Aorta (tissue), 5 donors: ENCODE measurements at regions not wholly inside any gene's neighbourhood (a gene's known extent, or its start where the extent isn't known, plus 50 kb on each side); places are given as distances from the start of the nearest gene placed in this dataset.

Experiments
- ATAC-seq: fragments of 200-7000 bp; cut with Tn5 transposase; one replicate; pipeline ENCODE4 v1.9.1; 2022; ENCODE audit warnings: moderate library complexity; ENCODE audit not compliant: low FRiP score
- DNase-seq, 2 donors: peaks; one replicate each; pipeline ENCODE4 v3.0.0-alpha.2; 2020
- H3K27ac ChIP-seq, 2 donors: one replicate each; pipeline ENCODE4 v1.5.1; 2013; ENCODE audit warnings: low read length in 2 of 2, mild to moderate bottlenecking in 2 of 2, moderate library complexity in 2 of 2, control low read depth in 1 of 2, inconsistent platforms in 1 of 2, low read depth in 1 of 2
- H3K27me3 ChIP-seq, 2 donors: one replicate each; pipeline ENCODE4 v1.6.1; 2013; ENCODE audit warnings: control low read depth in 1 of 2, low read length in 1 of 2, mild to moderate bottlenecking in 1 of 2, moderate library complexity in 1 of 2; ENCODE audit not compliant: insufficient read depth in 2 of 2, control insufficient read depth in 1 of 2
- H3K36me3 ChIP-seq, 2 donors: one replicate each; pipeline ENCODE4 v1.6.1; 2013; ENCODE audit warnings: control low read depth in 1 of 2, low read length in 1 of 2, mild to moderate bottlenecking in 1 of 2; ENCODE audit not compliant: insufficient read depth in 2 of 2, control insufficient read depth in 1 of 2
- H3K4me1 ChIP-seq, 2 donors: one replicate each; pipeline ENCODE4 v1.6.1; 2013; ENCODE audit warnings: low read length in 2 of 2, control low read depth in 1 of 2, mild to moderate bottlenecking in 1 of 2, moderate library complexity in 1 of 2; ENCODE audit not compliant: insufficient read depth in 2 of 2, control insufficient read depth in 1 of 2
- H3K4me3 ChIP-seq, 2 donors: one replicate each; pipeline ENCODE4 v1.5.1; 2013; ENCODE audit warnings: low read length in 2 of 2, control low read depth in 1 of 2, mild to moderate bottlenecking in 1 of 2
- H3K9me3 ChIP-seq: one replicate; pipeline ENCODE4 v1.6.1; 2013; ENCODE audit warnings: mild to moderate bottlenecking, low read length; ENCODE audit not compliant: control insufficient read depth
- WGBS, 2 donors: extraction: QIAGEN DNeasy Blood & Tissue Kit; methylation state at CpG; one replicate each; pipeline ENCODE4 v1.1.7; 2013; 5-methylcytosine and 5-hydroxymethylcytosine counted together
- intact Hi-C, 2 donors: fragments of 100-400 bp; cut with DNase I; formaldehyde crosslinking; loops; one replicate each; pipeline versions ENCODE4 v1.14.2 to v1.15.0; 2022
- donor health status: healthy with polysubstance abuse.
- donor health status: Bipolar disorder and iron deficiency.
- donor health status: DM: no; HTN: no; CAD: no.
- donor health status: DM: no; HTN: no; CAD: no.
- donor health status: DM: yes; HTN: yes; CAD: no.

GRCh38 chr2:103295591-103295990 is 533.8 kb downstream of the TMEM182 start:
- no peaks in the 10 kb centered on the region for H3K9me3 ChIP-seq
- no peaks in the 10 kb centered on the region for H3K27me3 ChIP-seq
- WGBS, 2 donors: 65 to 77% methylated on average over 2 of the region's 2 CpGs
- intact Hi-C loops: no loop called here
- H3K4me3 ChIP-seq: no peak overlapping the region
- H3K36me3 ChIP-seq: no peaks in the 10 kb centered on the region
- ATAC-seq (no peak), DNase-seq (no peak)
- no peak overlapping the region for H3K27ac ChIP-seq
- no peaks in the 10 kb centered on the region for H3K4me1 ChIP-seq

- Histone ChIP-seq H3K9me3 (no peaks in the 10 kb centered on the region), H3K4me1 (no peaks in the 10 kb centered on the region), H3K27me3 (no peaks in the 10 kb centered on the region), H3K36me3 (no peaks in the 10 kb centered on the region), H3K4me3 (no peak overlapping the region), H3K27ac (no peak overlapping the region)
- ATAC-seq: no peak
- 51 to 57% methylated on average over 2 of the region's 2 CpGs for WGBS, 2 donors
- no peak for DNase-seq
- intact Hi-C loops: no loop called here
Observed at GRCh38 chr2:103324671-103325070, 562.8 kb downstream of the TMEM182 start.

DNA sequence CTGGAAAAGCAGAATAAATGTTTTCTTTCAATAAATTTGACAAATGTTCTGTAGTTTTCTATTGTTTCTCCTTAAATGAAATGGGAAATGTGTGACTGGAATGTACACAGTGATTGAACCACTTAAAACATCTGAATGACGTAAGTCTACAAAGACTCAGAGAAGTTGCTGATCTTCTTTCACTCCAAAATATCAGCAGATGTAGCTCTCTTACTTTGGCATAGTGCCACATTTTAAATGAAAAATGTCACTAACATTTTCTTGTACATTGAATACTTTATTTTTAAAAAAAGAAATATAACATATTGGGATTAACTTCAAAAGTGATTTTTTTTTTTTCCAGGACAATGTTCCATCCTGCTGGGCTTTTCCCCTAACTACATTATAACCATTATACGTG is 565.6 kb downstream of the TMEM182 start:
- no peaks in the 10 kb centered on the region for H3K36me3 ChIP-seq
- no peak for ATAC-seq
- 62 to 63% methylated on average over 2 of the region's 2 CpGs for WGBS, 2 donors

GRCh38 chr2:103327966-103328365 is 566.1 kb downstream of the TMEM182 start:
- intact Hi-C loops: no loop called here
- no peak for DNase-seq

More for the DNA sequence above, 565.6 kb downstream of the TMEM182 start:
- intact Hi-C loops: no loop called here
- Histone ChIP-seq H3K27ac (no peak overlapping the region), H3K27me3 (no peaks in the 10 kb centered on the region), H3K9me3 (no peaks in the 10 kb centered on the region), H3K4me3 (no peak overlapping the region), H3K4me1 (no peaks in the 10 kb centered on the region)
- no peak for DNase-seq

DNA sequence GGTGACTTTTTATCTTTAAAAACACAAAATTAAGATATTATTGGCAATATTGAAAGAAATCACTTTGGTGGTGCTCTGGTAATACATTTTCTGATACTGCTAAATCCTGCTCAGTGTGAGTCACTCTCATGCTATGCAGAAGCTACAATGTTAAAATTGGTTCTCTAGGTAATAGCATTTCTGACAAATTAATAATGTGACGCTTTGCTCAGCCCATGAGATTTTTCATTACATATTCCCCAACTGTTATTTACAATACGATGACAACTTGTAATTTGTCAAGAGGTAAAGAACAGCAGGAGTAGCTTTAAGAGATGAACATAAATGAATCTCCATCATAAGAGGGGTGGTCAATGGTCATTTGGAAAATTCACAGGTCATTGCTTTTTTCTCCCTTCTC is 573.6 kb downstream of the TMEM182 start:
- no peaks in the 10 kb centered on the region for H3K36me3 ChIP-seq
- WGBS, 2 donors: 70 to 76% methylated on average over 2 of the region's 2 CpGs
- no peak overlapping the region for H3K27ac ChIP-seq
- no peaks in the 10 kb centered on the region for H3K4me1 ChIP-seq
- no peak overlapping the region for H3K4me3 ChIP-seq
- H3K27me3 ChIP-seq: no peaks in the 10 kb centered on the region
- intact Hi-C loops: no loop called here
- no peaks in the 10 kb centered on the region for H3K9me3 ChIP-seq
- ATAC-seq (no peak), DNase-seq (no peak)

More at GRCh38 chr2:103327966-103328365, 566.1 kb downstream of the TMEM182 start:
- Histone ChIP-seq H3K27me3 (no peaks in the 10 kb centered on the region), H3K4me1 (no peaks in the 10 kb centered on the region), H3K36me3 (no peaks in the 10 kb centered on the region), H3K9me3 (no peaks in the 10 kb centered on the region), H3K27ac (no peak overlapping the region), H3K4me3 (no peak overlapping the region)
- no peak for ATAC-seq
- WGBS, 2 donors: 82 to 89% methylated on average over 2 of the region's 2 CpGs

DNA sequence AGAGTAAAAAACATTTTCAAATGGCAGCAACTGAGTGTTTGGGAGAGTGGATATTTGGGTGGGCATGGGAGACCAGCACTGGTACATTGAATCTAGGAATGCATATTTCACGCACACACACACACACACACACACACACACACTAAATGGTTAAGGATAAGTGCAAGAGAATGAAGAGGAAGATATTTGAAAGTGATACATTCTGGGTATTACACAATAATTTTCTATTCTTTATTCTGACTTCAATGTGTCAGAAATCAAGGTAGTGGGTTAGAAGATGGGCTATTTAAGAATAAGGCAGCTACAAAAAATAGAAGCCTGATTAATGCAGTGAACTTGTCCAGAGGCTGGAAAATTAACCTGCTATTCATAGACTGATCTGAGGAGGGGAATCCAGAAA is 577.0 kb downstream of the TMEM182 start:
- 77 to 87% methylated on average over 1 of the region's 1 CpG for WGBS, 2 donors
- ATAC-seq: no peak

DNA sequence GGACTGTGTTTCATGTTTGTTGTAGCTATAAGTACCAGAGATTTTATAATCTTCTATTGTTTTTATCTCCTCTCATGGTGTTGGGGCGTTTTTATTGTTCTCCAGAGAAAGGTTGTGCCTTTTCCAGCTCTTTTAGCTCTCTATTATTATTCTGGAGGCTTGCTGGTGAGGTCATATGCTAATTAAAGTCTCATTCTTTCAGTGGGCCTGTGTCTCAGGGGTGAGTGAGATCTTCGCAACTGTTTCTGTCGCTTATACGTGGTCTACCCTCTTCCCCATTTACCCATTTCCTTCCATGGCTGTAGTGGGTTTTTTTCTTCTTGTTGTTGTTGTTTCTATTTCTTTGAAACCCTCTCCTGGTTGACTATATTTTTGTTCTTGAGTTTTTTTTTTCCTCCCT is 584.9 kb downstream of the TMEM182 start:
- Histone ChIP-seq H3K4me1 (no peaks in the 10 kb centered on the region), H3K9me3 (no peaks in the 10 kb centered on the region), H3K27ac (no peak overlapping the region), H3K4me3 (no peak overlapping the region), H3K27me3 (no peaks in the 10 kb centered on the region), H3K36me3 (no peaks in the 10 kb centered on the region)
- no peak for DNase-seq
- WGBS, 2 donors: 71 to 73% methylated on average over 4 of the region's 4 CpGs
- no peak for ATAC-seq
- intact Hi-C loops: no loop called here

More for the DNA sequence above, 577.0 kb downstream of the TMEM182 start:
- Histone ChIP-seq H3K9me3 (no peaks in the 10 kb centered on the region), H3K4me3 (no peak overlapping the region), H3K36me3 (no peaks in the 10 kb centered on the region), H3K4me1 (no peaks in the 10 kb centered on the region), H3K27me3 (no peaks in the 10 kb centered on the region), H3K27ac (no peak overlapping the region)
- no peak for DNase-seq
- intact Hi-C loops: no loop called here

DNA sequence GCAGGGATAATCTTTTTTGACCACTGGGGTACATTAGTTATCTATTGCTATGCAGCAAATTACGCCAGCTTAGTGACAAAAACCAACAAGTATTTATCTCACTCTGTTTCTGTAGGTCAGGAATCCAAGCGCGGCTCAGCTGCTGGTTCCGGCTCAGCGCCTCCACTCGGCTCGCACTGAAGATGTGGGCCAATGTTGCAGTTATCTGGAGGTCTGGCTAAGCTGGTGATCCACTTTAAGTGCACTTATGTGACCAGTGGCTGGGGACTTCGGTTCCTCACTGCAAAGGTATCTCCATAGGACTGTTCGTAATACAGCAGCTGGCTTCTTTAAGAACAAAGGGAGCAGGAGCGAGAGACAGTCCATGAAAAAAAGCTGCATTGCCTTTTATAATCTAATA is 591.9 kb downstream of the TMEM182 start:
- H3K9me3 ChIP-seq: no peaks in the 10 kb centered on the region
- no peaks in the 10 kb centered on the region for H3K27me3 ChIP-seq
- no peaks in the 10 kb centered on the region for H3K4me1 ChIP-seq
- no peak overlapping the region for H3K27ac ChIP-seq
- DNase-seq: no peak
- intact Hi-C loops: no loop called here
- ATAC-seq: no peak
- H3K36me3 ChIP-seq: no peaks in the 10 kb centered on the region
- WGBS, 2 donors: 52 to 68% methylated on average over 10 of the region's 10 CpGs
- no peak overlapping the region for H3K4me3 ChIP-seq

GRCh38 chr2:103355287-103355686 is 593.5 kb downstream of the TMEM182 start:
- no peak overlapping the region for H3K4me3 ChIP-seq
- no peak for ATAC-seq
- no peaks in the 10 kb centered on the region for H3K27me3 ChIP-seq
- H3K27ac ChIP-seq: no peak overlapping the region
- H3K4me1 ChIP-seq: no peaks in the 10 kb centered on the region
- H3K9me3 ChIP-seq: no peaks in the 10 kb centered on the region
- no peak for DNase-seq
- intact Hi-C loops: no loop called here
- WGBS, 2 donors: 76 to 77% methylated on average over 1 of the region's 1 CpG
- H3K36me3 ChIP-seq: no peaks in the 10 kb centered on the region
